ENCODE measurements at regions not wholly inside any gene's neighbourhood (a gene's known extent, or its start where the extent isn't known, plus 50 kb on each side); places are given as distances from the start of the nearest gene placed in this dataset.

DNA sequence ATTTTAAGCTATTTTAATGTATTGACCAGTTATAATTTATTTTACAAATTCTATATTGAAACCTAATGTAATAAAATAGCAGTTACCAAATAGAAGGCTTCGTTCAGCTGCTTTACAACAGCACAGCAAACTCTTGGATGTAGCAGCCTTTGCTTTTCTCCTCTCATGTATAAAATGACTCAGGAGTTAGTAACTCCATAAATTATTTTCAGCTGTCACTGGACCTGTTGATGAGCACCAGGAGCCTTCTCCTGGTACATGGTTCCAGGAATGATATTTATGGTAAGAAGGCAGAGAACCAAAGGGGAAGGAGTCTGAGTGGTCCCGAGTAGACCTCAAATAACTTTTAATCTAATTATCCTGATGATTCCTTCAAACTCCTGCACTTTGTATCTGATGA, 256.4 kb upstream of the NETO1 start:
- WGBS (ENCODE audit: insufficient coverage, insufficient replicate concordance, low lambda C conversion rate, missing lambda C conversion rate): 33% methylated on average over 2 of the region's 2 CpGs
- Histone ChIP-seq H3K4me3 (no peak overlapping the region), H3K27ac (ENCODE audit: control insufficient read depth, insufficient read depth) (no peak overlapping the region), H2AFZ (ENCODE audit: control insufficient read depth, low read depth, low read length) (no peak overlapping the region), H3K36me3 (ENCODE audit: control insufficient read depth in 2 of 2, insufficient read depth in 2 of 2, low read length in 1 of 2) (no peaks in the 10 kb centered on the region), H4K20me1 (ENCODE audit: control insufficient read depth, insufficient read depth) (no peaks in the 10 kb centered on the region), H3K9ac (ENCODE audit: control insufficient read depth, insufficient read depth, low read length) (no peak overlapping the region), H3K4me2 (ENCODE audit: control insufficient read depth, insufficient read depth) (no peak overlapping the region), H3K27me3 (replicated peaks in 1 of 2; ENCODE audit: control insufficient read depth in 2 of 2, insufficient read depth in 2 of 2, low read length in 1 of 2) (no peaks in the 10 kb centered on the region), H3K9me3 (replicated peaks; ENCODE audit: control insufficient read depth, insufficient read depth, low read length) (no peaks in the 10 kb centered on the region; the same call in 2 of the 3 replicates), H3K79me2 (ENCODE audit: control insufficient read depth, insufficient read depth, low read length) (no peaks in the 10 kb centered on the region), H3K4me1 (ENCODE audit: control insufficient read depth, insufficient read depth, low read length) (no peaks in the 10 kb centered on the region)
- CTCF ChIA-PET: interaction anchor here (0.8 to 2.9 kb wide), 3 partner anchors 12 to 423 kb away, joined by 3 to 8 read pairs (median 3); no protein-coding TSS in a partner anchor
- RAD21 ChIA-PET (ENCODE audit: unreplicated experiment): interaction anchor here (0.6 kb wide), 1 partner anchor 12 kb away, joined by 3 read pairs; no protein-coding TSS in a partner anchor
- SMC1A ChIA-PET (ENCODE audit: uncharacterized antibody, unreplicated experiment): interaction anchor here (2.3 kb wide), 1 partner anchor 11 kb away, joined by 8 read pairs; no protein-coding TSS in a partner anchor
- intact Hi-C loops (cut with micrococcal nuclease; ENCODE audit: unreplicated experiment) (no loop called here), in situ Hi-C loops (cut with MboI) (no loop called here)
- FAIRE-seq (no peak), ATAC-seq (no peak), DNase-seq (ENCODE audit: low read depth, low spot score) (no peak)
- POLR2A ChIA-PET: no interaction called here
- BruUV-seq (replicated peaks): no TSS peak
- TF ChIP-seq KLF5 (IDR thresholded peaks at IDR 0.05; ENCODE audit: partially characterized antibody) (no peak), ATF7 (IDR thresholded peaks at IDR 0.05; ENCODE audit: low read depth) (no peak), NFYB (IDR thresholded peaks at IDR 0.05; ENCODE audit: insufficient read depth, low read depth, low read length) (no peak), RAD21 (IDR thresholded peaks at IDR 0.05; ENCODE audit: insufficient read depth, low read depth, low read length) (no peak), CBFB (IDR thresholded peaks at IDR 0.05; ENCODE audit: low read depth) (no peak), NFYA (IDR thresholded peaks at IDR 0.05; ENCODE audit: borderline replicate concordance, low read depth, low read length) (no peak)
- TF ChIP-seq, protein P1, sequence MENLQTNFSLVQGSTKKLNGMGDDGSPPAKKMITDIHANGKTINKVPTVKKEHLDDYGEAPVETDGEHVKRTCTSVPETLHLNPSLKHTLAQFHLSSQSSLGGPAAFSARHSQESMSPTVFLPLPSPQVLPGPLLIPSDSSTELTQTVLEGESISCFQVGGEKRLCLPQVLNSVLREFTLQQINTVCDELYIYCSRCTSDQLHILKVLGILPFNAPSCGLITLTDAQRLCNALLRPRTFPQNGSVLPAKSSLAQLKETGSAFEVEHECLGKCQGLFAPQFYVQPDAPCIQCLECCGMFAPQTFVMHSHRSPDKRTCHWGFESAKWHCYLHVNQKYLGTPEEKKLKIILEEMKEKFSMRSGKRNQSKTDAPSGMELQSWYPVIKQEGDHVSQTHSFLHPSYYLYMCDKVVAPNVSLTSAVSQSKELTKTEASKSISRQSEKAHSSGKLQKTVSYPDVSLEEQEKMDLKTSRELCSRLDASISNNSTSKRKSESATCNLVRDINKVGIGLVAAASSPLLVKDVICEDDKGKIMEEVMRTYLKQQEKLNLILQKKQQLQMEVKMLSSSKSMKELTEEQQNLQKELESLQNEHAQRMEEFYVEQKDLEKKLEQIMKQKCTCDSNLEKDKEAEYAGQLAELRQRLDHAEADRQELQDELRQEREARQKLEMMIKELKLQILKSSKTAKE (IDR thresholded peaks at IDR 0.05; ENCODE audit: low read depth, poor library complexity, severe bottlenecking): no peak
- TF ChIP-seq, protein P2, sequence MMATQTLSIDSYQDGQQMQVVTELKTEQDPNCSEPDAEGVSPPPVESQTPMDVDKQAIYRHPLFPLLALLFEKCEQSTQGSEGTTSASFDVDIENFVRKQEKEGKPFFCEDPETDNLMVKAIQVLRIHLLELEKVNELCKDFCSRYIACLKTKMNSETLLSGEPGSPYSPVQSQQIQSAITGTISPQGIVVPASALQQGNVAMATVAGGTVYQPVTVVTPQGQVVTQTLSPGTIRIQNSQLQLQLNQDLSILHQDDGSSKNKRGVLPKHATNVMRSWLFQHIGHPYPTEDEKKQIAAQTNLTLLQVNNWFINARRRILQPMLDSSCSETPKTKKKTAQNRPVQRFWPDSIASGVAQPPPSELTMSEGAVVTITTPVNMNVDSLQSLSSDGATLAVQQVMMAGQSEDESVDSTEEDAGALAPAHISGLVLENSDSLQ (IDR thresholded peaks at IDR 0.05): no peak
- TF ChIP-seq, protein P3, sequence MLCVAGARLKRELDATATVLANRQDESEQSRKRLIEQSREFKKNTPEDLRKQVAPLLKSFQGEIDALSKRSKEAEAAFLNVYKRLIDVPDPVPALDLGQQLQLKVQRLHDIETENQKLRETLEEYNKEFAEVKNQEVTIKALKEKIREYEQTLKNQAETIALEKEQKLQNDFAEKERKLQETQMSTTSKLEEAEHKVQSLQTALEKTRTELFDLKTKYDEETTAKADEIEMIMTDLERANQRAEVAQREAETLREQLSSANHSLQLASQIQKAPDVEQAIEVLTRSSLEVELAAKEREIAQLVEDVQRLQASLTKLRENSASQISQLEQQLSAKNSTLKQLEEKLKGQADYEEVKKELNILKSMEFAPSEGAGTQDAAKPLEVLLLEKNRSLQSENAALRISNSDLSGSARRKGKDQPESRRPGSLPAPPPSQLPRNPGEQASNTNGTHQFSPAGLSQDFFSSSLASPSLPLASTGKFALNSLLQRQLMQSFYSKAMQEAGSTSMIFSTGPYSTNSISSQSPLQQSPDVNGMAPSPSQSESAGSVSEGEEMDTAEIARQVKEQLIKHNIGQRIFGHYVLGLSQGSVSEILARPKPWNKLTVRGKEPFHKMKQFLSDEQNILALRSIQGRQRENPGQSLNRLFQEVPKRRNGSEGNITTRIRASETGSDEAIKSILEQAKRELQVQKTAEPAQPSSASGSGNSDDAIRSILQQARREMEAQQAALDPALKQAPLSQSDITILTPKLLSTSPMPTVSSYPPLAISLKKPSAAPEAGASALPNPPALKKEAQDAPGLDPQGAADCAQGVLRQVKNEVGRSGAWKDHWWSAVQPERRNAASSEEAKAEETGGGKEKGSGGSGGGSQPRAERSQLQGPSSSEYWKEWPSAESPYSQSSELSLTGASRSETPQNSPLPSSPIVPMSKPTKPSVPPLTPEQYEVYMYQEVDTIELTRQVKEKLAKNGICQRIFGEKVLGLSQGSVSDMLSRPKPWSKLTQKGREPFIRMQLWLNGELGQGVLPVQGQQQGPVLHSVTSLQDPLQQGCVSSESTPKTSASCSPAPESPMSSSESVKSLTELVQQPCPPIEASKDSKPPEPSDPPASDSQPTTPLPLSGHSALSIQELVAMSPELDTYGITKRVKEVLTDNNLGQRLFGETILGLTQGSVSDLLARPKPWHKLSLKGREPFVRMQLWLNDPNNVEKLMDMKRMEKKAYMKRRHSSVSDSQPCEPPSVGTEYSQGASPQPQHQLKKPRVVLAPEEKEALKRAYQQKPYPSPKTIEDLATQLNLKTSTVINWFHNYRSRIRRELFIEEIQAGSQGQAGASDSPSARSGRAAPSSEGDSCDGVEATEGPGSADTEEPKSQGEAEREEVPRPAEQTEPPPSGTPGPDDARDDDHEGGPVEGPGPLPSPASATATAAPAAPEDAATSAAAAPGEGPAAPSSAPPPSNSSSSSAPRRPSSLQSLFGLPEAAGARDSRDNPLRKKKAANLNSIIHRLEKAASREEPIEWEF (IDR thresholded peaks at IDR 0.05; ENCODE audit: insufficient replicate concordance, low read depth, low read length): no peak
- TF ChIP-seq, protein P4, sequence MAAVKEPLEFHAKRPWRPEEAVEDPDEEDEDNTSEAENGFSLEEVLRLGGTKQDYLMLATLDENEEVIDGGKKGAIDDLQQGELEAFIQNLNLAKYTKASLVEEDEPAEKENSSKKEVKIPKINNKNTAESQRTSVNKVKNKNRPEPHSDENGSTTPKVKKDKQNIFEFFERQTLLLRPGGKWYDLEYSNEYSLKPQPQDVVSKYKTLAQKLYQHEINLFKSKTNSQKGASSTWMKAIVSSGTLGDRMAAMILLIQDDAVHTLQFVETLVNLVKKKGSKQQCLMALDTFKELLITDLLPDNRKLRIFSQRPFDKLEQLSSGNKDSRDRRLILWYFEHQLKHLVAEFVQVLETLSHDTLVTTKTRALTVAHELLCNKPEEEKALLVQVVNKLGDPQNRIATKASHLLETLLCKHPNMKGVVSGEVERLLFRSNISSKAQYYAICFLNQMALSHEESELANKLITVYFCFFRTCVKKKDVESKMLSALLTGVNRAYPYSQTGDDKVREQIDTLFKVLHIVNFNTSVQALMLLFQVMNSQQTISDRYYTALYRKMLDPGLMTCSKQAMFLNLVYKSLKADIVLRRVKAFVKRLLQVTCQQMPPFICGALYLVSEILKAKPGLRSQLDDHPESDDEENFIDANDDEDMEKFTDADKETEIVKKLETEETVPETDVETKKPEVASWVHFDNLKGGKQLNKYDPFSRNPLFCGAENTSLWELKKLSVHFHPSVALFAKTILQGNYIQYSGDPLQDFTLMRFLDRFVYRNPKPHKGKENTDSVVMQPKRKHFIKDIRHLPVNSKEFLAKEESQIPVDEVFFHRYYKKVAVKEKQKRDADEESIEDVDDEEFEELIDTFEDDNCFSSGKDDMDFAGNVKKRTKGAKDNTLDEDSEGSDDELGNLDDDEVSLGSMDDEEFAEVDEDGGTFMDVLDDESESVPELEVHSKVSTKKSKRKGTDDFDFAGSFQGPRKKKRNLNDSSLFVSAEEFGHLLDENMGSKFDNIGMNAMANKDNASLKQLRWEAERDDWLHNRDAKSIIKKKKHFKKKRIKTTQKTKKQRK (IDR thresholded peaks at IDR 0.05; ENCODE audit: low read depth, low read length): no peak
